ENCODE measurements at regions not wholly inside any gene's neighbourhood (a gene's known extent, or its start where the extent isn't known, plus 50 kb on each side); places are given as distances from the start of the nearest gene placed in this dataset.

DNA sequence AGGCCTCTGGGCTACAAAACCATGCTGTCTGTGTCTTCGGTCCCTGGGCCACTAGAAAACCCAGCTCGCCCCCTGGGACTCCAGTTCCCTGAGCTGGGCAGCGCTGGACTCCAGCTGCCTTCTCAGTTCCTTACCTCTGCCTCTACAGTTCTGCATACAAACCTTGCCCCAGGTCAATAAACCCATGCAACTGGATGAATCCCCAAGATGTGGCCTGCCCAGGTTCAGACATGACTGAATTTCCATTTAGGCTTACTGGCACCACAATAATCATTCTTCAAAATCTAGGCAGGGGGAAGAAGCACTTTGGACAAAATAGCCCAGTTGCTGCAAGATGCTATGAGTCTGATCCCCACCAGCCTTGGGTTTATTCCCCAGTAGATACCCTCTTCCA is 159.5 kb downstream of the RRAGC start:
- ATAC-seq = no peak
- Histone ChIP-seq H3K4me3 (no peak overlapping the region), H3K27ac (ENCODE audit: low read depth) (no peak overlapping the region), H4K20me1 (replicated peaks; ENCODE audit: insufficient read depth) (no peaks in the 10 kb centered on the region), H3K79me2 (replicated peaks; ENCODE audit: insufficient read depth) (no peaks in the 10 kb centered on the region), H3K4me1 (ENCODE audit: insufficient read depth) (no peaks in the 10 kb centered on the region), H2AFZ (no peak overlapping the region), H3K9me2 (ENCODE audit: insufficient read depth) (peaks cover 7% of the 10 kb centered on the region), H3F3A (replicated peaks; ENCODE audit: low read depth) (no peaks in the 10 kb centered on the region), H3K27me3 (ENCODE audit: insufficient read depth) (no peaks in the 10 kb centered on the region), H3K36me3 (ENCODE audit: insufficient read depth) (no peaks in the 10 kb centered on the region), H3K4me2 (no peak overlapping the region)
- Mint-ChIP-seq H3K4me1 (no peaks in the 10 kb centered on the region), H3K9me3 (peaks cover 6% of the 10 kb centered on the region), H3K36me3 (ENCODE audit: low read depth) (no peaks in the 10 kb centered on the region), H3K4me3 (no peak overlapping the region), H3K27ac (no peak overlapping the region), H3K27me3 (ENCODE audit: insufficient read depth, low read depth, poor library complexity) (peaks cover 3% of the 10 kb centered on the region)
- TF ChIP-seq EZH2 (IDR thresholded peaks at IDR 0.05; ENCODE audit: low read depth, unreplicated experiment) = no peak
- TF ChIP-seq, protein P1, sequence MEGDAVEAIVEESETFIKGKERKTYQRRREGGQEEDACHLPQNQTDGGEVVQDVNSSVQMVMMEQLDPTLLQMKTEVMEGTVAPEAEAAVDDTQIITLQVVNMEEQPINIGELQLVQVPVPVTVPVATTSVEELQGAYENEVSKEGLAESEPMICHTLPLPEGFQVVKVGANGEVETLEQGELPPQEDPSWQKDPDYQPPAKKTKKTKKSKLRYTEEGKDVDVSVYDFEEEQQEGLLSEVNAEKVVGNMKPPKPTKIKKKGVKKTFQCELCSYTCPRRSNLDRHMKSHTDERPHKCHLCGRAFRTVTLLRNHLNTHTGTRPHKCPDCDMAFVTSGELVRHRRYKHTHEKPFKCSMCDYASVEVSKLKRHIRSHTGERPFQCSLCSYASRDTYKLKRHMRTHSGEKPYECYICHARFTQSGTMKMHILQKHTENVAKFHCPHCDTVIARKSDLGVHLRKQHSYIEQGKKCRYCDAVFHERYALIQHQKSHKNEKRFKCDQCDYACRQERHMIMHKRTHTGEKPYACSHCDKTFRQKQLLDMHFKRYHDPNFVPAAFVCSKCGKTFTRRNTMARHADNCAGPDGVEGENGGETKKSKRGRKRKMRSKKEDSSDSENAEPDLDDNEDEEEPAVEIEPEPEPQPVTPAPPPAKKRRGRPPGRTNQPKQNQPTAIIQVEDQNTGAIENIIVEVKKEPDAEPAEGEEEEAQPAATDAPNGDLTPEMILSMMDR (conservative IDR thresholded peaks at IDR 0.05; ENCODE audit: low read depth in 2 of 2) = no peak
- TF ChIP-seq, protein P2, sequence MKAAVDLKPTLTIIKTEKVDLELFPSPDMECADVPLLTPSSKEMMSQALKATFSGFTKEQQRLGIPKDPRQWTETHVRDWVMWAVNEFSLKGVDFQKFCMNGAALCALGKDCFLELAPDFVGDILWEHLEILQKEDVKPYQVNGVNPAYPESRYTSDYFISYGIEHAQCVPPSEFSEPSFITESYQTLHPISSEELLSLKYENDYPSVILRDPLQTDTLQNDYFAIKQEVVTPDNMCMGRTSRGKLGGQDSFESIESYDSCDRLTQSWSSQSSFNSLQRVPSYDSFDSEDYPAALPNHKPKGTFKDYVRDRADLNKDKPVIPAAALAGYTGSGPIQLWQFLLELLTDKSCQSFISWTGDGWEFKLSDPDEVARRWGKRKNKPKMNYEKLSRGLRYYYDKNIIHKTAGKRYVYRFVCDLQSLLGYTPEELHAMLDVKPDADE (IDR thresholded peaks at IDR 0.05) = no peak
- TF ChIP-seq CREB1 (CRISPR knock-in tag; IDR thresholded peaks at IDR 0.05; ENCODE audit: low read depth) = no peak
- TF ChIP-seq ZNF114 (CRISPR knock-in tag; IDR thresholded peaks at IDR 0.05) = no peak
- TF ChIP-seq STAT1 (IDR thresholded peaks at IDR 0.05; ENCODE audit: unreplicated experiment) = no peak
- TF ChIP-seq EZH2phosphoT487 (IDR thresholded peaks at IDR 0.05; ENCODE audit: unreplicated experiment) = no peak
- no peak for DNase-seq (ENCODE audit: low spot score)

DNA sequence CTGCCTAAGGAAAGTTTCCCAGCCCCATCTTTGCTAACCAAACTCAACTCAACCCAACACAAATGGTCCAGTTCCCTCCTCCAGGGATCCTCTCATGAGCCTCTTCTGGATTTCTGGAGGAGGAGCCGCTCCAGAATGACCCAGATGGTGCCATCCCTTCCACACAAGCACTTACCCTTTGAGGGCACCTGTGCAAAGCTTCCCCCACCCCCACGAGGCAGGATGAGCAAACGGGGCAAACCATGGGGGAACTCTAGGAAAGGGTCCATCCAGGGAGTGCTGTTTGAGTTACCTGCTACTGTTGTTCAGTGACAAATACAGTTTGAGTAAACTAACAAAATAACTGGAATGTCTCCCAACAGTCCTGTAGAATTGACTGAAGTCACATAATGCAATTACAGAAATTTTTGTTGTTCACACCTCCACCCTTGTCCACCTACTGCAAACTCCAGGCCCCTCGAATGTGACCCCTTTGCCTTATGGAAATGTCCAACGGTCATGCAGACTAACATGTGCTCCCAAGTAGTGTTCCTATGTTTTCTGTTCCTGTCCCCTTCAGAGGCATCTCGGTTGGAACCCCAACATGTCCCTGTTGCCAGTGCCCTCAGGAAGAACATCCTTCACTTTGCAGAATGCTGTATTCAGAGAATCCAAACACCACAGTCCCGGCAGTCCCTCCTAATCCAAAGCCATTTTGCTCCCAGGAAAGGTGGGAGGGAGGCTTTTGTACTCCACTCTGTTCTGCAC is 160.1 kb downstream of the RRAGC start:
- ATAC-seq = no peak
- H3K27me3 Mint-ChIP-seq (ENCODE audit: insufficient read depth, low read depth, poor library complexity) = peaks cover 3% of the 10 kb centered on the region
- Histone ChIP-seq H3K79me2 (replicated peaks; ENCODE audit: insufficient read depth) (no peaks in the 10 kb centered on the region), H3K4me3 (no peak overlapping the region), H3K27me3 (ENCODE audit: insufficient read depth) (no peaks in the 10 kb centered on the region), H3F3A (replicated peaks; ENCODE audit: low read depth) (no peaks in the 10 kb centered on the region), H3K4me1 (ENCODE audit: insufficient read depth) (no peaks in the 10 kb centered on the region), H4K20me1 (replicated peaks; ENCODE audit: insufficient read depth) (no peaks in the 10 kb centered on the region), H3K4me2 (no peak overlapping the region), H3K27ac (ENCODE audit: low read depth) (no peak overlapping the region), H2AFZ (no peak overlapping the region), H3K36me3 (ENCODE audit: insufficient read depth) (no peaks in the 10 kb centered on the region), H3K9me2 (ENCODE audit: insufficient read depth) (peaks cover 7% of the 10 kb centered on the region)
- no peaks in the 10 kb centered on the region for H3K36me3 Mint-ChIP-seq (ENCODE audit: low read depth)
- TF ChIP-seq STAT1 (IDR thresholded peaks at IDR 0.05; ENCODE audit: unreplicated experiment) (no peak), NANOG (IDR thresholded peaks at IDR 0.05; ENCODE audit: borderline replicate concordance) (no peak), ZNF331 (CRISPR knock-in tag; IDR thresholded peaks at IDR 0.05; ENCODE audit: low read depth) (no peak)
- TF ChIP-seq, protein P2 (IDR thresholded peaks at IDR 0.05) = no peak
- TF ChIP-seq, protein P3, sequence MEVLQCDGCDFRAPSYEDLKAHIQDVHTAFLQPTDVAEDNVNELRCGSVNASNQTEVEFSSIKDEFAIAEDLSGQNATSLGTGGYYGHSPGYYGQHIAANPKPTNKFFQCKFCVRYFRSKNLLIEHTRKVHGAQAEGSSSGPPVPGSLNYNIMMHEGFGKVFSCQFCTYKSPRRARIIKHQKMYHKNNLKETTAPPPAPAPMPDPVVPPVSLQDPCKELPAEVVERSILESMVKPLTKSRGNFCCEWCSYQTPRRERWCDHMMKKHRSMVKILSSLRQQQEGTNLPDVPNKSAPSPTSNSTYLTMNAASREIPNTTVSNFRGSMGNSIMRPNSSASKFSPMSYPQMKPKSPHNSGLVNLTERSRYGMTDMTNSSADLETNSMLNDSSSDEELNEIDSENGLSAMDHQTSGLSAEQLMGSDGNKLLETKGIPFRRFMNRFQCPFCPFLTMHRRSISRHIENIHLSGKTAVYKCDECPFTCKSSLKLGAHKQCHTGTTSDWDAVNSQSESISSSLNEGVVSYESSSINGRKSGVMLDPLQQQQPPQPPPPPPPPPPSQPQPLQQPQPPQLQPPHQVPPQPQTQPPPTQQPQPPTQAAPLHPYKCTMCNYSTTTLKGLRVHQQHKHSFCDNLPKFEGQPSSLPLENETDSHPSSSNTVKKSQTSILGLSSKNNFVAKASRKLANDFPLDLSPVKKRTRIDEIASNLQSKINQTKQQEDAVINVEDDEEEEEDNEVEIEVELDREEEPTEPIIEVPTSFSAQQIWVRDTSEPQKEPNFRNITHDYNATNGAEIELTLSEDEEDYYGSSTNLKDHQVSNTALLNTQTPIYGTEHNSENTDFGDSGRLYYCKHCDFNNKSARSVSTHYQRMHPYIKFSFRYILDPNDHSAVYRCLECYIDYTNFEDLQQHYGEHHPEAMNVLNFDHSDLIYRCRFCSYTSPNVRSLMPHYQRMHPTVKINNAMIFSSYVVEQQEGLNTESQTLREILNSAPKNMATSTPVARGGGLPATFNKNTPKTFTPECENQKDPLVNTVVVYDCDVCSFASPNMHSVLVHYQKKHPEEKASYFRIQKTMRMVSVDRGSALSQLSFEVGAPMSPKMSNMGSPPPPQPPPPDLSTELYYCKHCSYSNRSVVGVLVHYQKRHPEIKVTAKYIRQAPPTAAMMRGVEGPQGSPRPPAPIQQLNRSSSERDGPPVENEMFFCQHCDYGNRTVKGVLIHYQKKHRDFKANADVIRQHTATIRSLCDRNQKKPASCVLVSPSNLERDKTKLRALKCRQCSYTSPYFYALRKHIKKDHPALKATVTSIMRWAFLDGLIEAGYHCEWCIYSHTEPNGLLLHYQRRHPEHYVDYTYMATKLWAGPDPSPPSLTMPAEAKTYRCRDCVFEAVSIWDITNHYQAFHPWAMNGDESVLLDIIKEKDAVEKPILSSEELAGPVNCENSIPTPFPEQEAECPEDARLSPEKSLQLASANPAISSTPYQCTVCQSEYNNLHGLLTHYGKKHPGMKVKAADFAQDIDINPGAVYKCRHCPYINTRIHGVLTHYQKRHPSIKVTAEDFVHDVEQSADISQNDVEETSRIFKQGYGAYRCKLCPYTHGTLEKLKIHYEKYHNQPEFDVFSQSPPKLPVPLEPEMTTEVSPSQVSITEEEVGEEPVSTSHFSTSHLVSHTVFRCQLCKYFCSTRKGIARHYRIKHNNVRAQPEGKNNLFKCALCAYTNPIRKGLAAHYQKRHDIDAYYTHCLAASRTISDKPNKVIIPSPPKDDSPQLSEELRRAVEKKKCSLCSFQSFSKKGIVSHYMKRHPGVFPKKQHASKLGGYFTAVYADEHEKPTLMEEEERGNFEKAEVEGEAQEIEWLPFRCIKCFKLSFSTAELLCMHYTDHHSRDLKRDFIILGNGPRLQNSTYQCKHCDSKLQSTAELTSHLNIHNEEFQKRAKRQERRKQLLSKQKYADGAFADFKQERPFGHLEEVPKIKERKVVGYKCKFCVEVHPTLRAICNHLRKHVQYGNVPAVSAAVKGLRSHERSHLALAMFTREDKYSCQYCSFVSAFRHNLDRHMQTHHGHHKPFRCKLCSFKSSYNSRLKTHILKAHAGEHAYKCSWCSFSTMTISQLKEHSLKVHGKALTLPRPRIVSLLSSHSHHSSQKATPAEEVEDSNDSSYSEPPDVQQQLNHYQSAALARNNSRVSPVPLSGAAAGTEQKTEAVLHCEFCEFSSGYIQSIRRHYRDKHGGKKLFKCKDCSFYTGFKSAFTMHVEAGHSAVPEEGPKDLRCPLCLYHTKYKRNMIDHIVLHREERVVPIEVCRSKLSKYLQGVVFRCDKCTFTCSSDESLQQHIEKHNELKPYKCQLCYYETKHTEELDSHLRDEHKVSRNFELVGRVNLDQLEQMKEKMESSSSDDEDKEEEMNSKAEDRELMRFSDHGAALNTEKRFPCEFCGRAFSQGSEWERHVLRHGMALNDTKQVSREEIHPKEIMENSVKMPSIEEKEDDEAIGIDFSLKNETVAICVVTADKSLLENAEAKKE (CRISPR knock-in tag; IDR thresholded peaks at IDR 0.05) = no peak
- DNase-seq (ENCODE audit: low spot score) = no peak
- no peak overlapping the region for H3K27ac Mint-ChIP-seq
- H3K9me3 Mint-ChIP-seq = peaks cover 3% of the 10 kb centered on the region; the same call in 1 of the 3 replicates
- H3K4me3 Mint-ChIP-seq = no peak overlapping the region
- H3K4me1 Mint-ChIP-seq = no peaks in the 10 kb centered on the region

Data from GM23338 (cell line).